Thyroid gland (tissue), 4 donors: ENCODE measurements at regions not wholly inside any gene's neighbourhood (a gene's known extent, or its start where the extent isn't known, plus 50 kb on each side); places are given as distances from the start of the nearest gene placed in this dataset.

ENCODE experiments used
- CTCF ChIP-seq, 6 experiments: fragments of 200-600 bp in 3 of 6; fragments of 450-650 bp in 3 of 6; sonication (generic) in 3 of 6; IDR thresholded peaks; one replicate each; pipeline ENCODE4 v1.5.1; 2016 to 2019; ENCODE audit warnings: antibody characterized with exemption in 6 of 6, mild to moderate bottlenecking in 2 of 6, inconsistent platforms in 1 of 6, moderate library complexity in 1 of 6
- POLR2A ChIP-seq, 2 donors: fragments of 450-650 bp; IDR thresholded peaks; one replicate each; pipeline ENCODE4 v1.6.1; 2017; ENCODE audit warnings: antibody characterized with exemption in 2 of 2, mild to moderate bottlenecking in 2 of 2, moderate library complexity in 1 of 2

- TF ChIP-seq CTCF (IDR thresholded peaks at IDR 0.05) = no peak
- no peak for TF ChIP-seq POLR2A (IDR thresholded peaks at IDR 0.05)
These were observed 119.5 kb upstream of the SNTG2 start for GRCh38 chr2:831225-831536.
